ENCODE measurements at regions not wholly inside any gene's neighbourhood (a gene's known extent, or its start where the extent isn't known, plus 50 kb on each side); places are given as distances from the start of the nearest gene placed in this dataset.

- no peak for DNase-seq
These were observed 84.4 kb upstream of the PGBD5 start for GRCh38 chr1:230510496-230510895.

GRCh38 chr1:230509281-230509977 lies 83.3 kb upstream of the PGBD5 start:
- no peak for DNase-seq

DNA sequence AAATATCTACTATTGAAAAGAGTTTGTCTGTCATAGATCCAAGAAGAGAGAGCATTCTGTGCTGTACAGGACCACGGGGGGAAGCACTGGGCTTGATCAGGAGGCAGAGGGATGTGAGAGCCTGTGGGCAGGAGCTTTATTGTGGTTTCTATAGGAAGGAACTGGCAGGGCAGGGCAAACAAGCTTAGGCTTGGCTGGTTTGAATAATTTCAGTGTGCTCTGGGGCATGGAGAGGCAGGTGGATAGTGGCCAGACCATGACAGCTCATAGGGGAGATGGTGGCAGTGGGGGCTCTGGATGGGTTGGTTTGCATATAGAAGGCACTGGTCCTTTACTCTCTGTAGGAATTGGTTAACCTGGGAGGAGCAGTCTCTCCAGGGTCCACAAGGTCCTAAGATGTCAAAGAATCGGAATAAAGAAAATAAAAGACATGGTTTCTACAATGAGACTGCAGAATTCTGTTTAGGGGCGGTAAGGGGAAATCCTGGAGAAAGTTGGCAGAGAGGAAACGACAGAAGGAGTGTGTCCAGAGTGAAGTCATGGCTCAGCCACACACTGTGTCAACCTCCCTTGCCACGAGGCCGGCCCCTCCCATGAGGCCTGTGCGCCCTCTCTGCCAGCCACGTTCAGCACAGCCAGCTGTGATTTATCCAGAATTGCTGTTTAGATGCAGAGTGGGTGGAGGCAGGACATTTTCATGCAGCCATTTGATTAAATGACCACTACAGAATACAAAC lies 81.7 kb upstream of the PGBD5 start:
- no peak for DNase-seq

DNA sequence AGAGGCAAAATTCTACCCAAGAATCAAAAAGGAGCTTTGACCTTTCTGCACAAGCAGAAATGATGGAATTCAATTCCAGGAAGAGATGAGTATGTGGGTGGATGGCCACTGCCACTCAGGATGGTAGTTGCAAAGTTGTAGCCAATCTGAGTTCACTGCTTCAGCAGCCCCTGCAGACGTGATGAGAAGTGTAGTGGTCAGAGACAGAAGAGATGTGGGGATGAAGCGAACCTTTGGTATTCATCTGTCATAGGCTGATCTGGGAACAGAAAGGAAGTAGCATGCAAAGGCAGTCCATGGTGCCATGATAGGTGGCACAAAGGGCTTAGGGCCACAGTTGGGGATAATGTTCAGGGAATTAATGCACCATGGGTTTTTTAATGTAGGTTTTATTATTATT lies 81.1 kb upstream of the PGBD5 start:
- DNase-seq, result no peak

DNA sequence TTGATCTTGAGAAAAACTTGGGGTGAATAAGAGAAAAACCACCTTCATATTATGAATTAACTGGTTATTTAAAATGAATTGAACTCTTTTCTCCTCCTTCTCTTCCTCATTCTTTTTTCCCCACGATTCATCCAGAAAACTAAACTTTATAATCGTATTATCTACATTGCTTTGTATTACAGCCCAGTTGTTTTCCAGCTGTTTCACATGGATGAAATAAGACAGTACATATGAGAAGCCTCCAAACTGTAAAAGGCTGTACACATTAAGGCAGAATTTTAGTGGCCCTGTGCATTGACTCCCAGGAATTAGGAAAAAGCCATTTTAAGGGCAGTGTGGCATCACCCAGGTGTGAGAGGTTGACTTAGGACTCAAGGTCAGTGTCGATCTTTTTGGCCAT lies 80.3 kb upstream of the PGBD5 start:
- DNase-seq, result no peak

GRCh38 chr1:230504310-230504709 lies 78.2 kb upstream of the PGBD5 start:
- DNase-seq, result no peak

DNA sequence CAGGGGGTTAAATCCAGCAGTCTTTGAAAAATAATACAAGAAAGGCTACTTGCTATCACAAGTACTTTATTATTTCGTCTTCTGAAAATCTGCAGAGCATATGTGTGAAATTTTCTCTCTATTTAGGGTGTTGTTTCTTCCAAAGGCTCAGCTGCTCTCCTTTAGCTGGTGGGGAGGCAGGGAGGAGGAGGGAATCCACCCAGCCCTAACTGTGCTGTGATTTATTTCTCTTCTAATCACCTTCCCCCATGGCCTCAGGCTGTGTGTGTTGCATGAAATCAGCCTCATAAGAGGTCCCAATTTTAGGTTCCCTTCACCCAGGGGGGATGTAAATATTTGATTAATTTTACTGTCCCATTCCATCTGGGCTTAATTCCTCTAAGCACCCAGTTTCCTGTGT lies 77.6 kb upstream of the PGBD5 start:
- DNase-seq, result no peak

- no peak for DNase-seq
These were observed 76.9 kb upstream of the PGBD5 start for GRCh38 chr1:230502996-230503395.

DNA sequence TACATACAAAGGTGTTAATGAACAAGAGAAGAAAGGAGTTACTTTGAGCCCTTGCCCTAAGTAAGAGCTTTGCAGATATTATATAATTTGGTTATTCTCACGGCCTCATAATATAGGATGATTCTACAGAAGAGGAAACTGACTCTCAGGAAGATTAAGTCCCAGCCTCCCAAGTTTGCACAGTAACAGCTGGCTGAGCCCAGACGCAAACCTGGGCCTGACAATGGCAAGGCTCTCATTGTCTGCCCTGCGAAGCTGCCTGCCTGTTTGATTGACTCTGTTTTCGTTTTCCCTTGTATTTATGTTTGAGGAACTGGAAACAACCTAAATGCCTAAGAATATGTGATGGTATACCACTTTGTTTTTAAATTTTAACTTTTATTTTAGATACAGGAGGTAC lies 76.2 kb upstream of the PGBD5 start:
- DNase-seq, result no peak

DNA sequence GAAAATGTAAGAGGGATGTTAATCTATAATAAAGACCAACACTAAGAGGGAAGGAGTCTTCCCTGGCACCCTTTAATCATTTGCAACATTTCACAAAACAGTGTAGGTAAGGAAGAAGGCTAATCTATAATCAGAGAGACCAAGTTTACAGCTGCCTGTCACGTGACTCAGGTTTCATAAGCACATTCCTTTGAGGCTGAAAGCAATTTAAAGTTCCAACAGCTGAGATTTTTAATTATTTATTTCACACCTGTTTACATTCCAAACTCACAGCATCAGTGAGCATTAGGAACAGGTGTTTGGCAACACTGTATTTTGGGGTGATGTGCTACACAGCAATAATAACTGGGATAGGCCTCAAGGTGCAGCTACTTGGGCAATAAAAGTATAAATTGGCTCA lies 75.7 kb upstream of the PGBD5 start:
- DNase-seq, result no peak

GRCh38 chr1:230501242-230501641 lies 75.1 kb upstream of the PGBD5 start:
- DNase-seq, result no peak

DNA sequence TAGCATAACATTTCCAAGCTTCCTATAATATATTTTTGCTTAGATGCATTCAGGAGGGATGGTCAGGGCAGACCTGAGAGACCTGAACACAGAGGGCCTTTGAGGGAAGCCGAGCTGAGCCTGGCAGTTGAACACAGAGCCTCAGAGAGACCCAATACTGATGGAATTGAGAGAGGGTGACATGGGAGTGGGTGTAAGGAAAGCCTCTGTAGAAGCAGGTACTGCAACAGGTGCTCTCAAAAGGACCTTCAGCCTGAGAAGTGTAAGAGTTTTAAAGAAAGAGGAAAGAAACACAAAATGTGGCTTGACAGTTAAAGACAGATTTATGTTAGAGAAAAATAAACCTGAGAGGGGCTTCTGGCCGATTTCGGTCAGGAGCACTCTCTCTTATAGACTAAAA lies 73.9 kb upstream of the PGBD5 start:
- no peak for DNase-seq

GRCh38 chr1:230499496-230499895 lies 73.4 kb upstream of the PGBD5 start:
- no peak for DNase-seq

GRCh38 chr1:230498704-230499103 lies 72.6 kb upstream of the PGBD5 start:
- DNase-seq, result no peak

DNA sequence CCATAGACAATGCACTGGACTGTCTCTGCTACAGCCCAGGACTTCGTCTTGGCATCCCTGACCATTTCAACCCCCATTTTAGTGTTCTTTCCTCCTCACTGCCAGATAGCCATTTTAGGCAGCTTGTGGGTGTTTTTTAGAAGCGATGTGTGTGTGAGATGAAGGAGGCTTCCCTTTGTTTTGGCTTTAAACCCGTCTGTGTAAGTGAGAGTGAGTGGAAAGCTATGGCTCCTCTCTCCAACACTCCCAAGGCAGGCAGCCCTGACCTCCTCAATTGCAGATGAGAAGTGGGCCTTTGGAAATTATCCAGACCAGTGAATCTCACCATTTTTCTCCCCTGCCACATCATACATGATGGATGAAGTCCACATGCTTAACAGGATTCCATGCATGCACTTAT lies 70.3 kb upstream of the PGBD5 start:
- DNase-seq, result no peak

GRCh38 chr1:230495891-230496385 lies 69.8 kb upstream of the PGBD5 start:
- peak; percentile 37 to 45 for DNase-seq

GRCh38 chr1:230495076-230495475 lies 68.9 kb upstream of the PGBD5 start:
- no peak for DNase-seq

DNA sequence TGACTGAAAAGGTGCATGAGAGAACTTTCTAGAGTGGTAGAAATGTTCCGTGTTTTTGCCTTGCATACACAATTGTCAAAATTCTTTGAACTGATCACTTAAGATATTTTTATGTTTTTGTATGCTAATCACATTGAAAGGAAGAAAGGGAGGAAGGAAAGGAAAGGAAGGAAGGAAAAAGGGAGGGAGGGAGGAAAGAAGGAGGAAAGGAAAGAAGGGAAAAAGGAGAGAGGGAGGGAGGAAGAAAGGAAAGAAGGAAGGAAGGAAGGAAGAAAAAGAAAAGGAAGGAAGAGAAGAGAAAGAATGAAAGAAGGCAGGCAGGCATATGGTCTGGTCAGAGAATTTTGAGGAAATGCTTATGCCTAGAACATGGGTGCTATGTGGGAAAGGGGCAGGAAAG lies 68.4 kb upstream of the PGBD5 start:
- DNase-seq, result no peak

- DNase-seq, result no peak
These were observed 67.9 kb upstream of the PGBD5 start for GRCh38 chr1:230494026-230494425.

DNA sequence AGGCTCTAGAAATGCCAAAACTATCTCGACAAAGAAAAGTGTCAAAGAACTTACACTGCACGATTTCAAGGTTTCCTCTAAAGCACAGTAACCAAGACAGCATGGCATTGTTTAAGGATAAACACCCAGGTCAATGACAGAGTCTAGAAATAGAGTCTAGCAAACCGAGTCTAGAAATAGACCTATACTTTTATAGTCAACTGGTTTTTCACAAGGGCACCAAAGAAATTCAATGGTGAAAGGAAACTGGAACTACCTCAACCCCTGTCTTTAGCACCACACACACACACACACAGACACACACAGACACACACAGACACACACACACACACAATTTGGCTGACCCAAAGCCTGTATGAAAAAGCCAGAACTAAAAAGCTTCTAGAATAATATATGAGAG lies 67.1 kb upstream of the PGBD5 start:
- DNase-seq, result no peak

- no peak for DNase-seq
These were observed 64.3 kb upstream of the PGBD5 start for GRCh38 chr1:230490436-230490835.

GRCh38 chr1:230487773-230488428 lies 61.8 kb upstream of the PGBD5 start:
- DNase-seq, result no peak

DNA sequence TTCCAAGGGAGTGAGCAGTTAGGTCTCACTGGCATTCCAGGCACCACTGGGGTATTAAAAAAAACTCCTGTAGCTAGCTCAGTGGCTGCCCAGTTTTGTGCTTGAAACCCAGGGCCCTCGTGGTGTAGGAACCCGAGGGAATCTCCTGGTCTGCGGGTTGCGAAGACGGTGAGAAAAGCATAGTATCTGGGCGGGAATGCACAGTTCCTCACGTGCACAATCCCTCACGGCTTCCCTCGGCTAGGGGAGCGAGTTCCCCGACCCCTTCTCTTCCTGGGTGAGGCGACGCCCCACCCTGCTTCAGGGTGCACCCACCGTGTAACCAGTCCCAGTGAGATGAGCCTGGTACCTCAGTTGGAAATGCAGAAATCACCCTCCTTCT lies 50.5 kb upstream of the PGBD5 start:
- DNase-seq, result no peak

All from activated CD4-positive, alpha-beta T cell treated with anti-CD3 and anti-CD28 coated beads, Interleukin-2, amount 50 U/mL, for 48 hours (primary cell).